ENCODE measurements at regions not wholly inside any gene's neighbourhood (a gene's known extent, or its start where the extent isn't known, plus 50 kb on each side); places are given as distances from the start of the nearest gene placed in this dataset.

DNA sequence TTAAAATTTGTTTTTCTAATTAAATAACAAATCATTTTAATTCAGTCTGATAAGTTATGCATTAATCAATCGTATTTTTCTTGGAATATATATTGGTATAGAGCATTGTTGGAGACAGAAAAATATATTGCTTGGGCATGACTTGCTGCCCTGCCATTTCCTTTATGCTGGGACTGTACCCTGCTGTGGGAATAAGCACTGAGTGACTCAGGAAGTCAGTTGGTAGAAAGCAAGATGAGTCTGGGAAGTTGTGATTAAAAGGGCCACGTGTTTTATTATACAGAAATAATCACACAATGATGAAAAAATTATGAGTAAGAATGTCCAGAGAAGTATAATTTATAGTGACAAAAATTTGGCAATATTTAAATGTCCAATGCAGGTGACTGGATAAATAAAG is 139.5 kb downstream of the KIF18A start:
- no peak for DNase-seq

DNA sequence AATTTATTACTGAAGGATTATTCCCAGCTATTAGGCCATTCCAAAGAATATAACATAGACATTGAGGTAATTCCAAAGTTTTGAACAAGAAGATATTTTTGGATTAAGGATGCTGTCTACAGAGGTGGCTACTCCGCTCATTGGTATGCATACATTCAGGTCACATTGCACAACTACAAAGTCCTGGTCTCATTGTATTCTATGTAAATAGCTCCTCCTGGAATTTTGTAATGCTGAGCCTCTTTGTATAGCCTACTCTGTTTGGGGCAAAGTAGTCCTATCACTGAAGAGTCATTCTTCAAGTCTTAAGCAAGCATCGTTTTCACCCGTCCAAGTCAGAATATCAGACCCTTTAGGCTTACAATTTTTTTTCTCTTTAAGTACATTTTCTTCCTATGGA is 142.4 kb downstream of the KIF18A start:
- DNase-seq, result no peak

DNA sequence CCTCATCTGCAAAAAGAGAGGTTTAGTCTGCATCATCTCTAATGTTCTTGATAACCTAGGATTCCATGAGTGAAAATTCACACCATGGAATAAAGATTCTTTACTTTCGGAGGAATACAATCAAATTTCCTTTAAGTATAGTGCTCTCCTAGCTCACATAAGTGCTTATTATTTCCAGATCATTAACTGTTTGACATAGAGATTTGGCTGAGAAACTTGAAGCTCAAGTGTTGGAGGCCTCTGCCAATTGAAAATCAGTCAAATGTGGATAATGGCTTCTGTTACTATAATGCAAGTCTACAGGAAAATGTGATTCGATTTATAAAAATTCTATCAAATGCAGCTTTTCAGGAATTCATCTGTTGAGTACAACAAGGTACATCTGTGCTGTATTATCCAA is 144.6 kb downstream of the KIF18A start:
- no peak for DNase-seq

DNA sequence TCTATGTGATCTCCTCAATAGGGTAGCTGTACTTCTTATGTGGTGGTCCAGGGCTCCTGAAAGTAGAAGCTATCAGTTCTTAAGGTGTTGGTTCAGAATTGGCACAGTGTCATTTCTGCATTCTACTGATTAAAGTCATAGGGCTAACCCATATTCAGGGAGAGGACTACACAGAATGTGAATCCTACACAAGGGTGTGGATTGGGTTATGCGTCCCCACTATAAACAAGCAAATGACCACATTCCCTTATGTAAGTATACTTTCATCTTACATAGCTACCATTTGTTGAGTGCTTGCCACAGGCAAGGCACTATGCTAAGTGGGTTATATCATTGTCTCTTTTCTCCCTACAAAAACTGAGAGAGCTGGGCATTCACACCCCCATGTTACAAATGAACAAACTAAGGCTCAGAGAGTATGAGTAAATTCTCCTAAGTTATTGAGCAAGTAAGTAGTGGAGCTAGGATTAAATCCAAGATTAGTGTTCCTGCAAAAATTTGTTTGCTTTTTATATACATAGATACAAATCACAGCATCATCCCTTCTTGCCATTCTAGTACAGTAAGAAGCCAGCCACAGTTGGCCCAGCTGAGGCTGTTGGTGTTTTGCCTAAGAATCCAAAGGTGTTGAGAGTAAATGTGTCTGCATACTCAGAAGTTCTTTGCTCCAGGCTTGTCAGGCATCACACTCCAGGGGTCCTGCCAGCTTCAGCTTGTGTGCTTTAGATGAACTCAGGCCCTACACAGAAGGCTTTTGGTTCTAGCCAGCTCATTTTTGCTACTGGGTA is 157.8 kb downstream of the KIF18A start:
- no peak for DNase-seq

DNA sequence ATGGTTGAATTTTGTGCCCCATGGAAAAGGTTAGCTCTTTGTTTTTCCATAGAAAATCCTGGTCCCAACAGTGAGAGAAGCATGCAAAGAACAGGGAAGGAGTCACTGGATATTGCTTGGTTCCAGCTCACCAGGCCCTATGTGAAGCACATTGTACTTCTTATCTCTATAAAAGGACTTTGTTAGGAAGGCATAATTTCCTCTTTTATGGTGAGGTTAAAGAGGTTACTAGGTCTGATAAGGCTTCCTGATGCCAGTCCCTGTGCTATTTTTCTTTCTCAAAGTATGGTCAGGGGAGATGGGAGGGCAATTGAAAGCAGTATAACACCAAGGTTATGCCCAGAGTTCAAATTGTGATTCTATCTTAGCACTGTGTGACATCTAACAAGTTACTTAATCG is 162.6 kb downstream of the KIF18A start:
- DNase-seq, result no peak

DNA sequence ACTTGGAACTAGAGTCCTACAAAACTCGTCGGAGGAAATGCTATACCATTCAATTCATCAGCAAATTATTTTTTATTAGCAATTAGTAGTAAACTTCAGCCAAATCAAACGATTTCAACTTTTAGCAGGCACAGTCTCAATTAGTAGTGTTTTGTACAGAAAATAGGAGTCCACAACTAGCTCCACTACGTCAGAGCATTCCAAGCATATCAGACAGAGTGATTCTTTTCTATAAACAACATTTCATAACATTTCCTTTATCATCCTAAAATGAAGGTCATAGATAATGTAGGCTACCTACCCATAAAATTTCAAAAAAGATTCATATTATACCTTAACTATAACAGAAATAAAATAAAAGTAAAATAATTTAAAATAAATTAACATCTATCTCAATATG is 169.9 kb downstream of the KIF18A start:
- DNase-seq, result no peak

DNA sequence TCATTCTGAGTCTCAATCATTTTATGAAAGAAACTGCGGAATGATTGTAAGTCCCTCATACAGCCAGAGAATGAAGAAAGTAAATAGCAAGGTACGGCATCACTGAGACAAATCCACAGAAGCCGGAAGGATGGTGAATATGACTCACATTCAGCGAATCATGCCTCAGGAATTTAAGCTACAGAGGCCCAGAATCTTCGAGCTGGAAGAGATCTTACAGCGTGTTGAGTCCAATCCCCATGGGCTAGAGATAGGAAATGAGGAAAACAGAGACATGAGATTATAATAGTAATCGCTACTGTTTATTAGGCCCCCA is 173.2 kb downstream of the KIF18A start:
- DNase-seq, result no peak

DNA sequence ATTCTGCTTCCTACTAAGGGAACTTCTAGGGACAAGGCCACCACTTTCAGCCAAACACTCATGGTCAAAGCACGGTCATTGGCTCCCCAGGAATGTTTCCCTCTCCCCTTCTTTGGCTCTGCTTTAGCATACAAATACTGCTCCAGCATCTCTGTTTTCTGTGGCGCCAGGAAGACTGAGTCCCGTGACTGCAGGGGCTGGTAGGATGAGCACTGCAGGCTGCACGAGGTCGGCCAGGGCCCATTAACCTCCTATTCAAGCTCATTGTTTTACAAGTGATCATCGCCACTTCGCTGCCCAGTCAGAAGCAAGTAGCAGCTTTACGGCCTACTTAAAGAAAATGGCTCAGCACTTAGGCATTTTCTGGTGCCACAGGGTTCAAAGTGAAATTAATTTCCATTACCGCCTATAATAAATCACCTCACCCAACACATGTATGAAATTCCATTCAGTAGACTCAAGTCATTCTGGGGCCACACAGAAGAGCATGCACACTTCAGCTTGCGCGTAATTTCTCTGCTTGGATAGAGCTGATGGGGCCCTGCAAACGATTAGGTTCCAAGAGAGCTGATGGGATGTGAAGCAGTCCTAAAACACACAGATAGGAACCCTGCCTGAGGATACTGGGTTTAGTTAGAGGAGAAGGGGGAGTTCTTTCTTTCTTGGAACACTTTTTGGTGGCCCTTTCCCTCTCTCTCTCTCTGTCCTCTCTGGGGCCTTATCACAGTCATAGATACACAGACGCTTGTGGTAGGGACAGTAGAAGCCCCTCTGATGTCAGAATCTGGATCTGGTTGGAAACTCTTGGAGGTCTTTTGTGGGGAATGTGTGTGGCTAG is 173.7 kb downstream of the KIF18A start:
- DNase-seq, result no peak

DNA sequence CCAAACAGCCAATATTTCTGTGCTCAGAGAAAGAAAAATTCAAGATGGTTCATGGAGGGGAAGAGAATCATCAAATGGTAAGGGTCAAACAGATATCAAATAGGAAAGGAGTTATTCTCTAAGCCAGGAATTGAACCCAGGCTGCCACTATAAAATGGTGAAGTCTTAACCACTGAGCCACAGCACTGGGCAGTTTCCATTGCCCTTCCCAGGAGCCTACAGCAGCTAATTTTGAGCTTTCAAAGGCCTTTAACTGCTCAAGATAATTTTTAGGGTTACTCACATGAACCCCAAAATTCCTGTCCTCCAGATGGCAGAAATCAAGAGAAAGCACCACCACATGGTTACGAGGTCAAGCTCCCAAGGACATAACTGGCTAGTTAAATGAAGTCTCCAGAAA is 176.2 kb downstream of the KIF18A start:
- DNase-seq, result no peak

DNA sequence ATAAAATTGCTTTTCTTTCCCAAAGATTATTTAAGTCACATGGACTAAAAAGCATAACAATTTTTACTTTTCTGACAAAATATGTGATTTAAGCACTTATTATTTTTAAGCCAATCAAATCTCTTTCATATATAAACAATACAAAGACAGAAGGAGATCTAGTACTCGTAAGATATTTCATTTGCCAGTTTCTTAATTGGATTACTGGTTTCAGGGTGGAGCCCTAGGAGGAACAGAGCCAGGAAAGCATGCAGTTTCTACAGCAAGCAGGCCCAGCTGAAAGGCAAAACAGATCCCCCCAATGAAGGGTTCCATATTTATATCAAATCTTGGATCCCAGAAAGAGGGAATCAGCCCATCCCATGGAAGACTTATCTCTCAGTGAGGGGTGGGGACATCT is 177.0 kb downstream of the KIF18A start:
- no peak for DNase-seq

DNA sequence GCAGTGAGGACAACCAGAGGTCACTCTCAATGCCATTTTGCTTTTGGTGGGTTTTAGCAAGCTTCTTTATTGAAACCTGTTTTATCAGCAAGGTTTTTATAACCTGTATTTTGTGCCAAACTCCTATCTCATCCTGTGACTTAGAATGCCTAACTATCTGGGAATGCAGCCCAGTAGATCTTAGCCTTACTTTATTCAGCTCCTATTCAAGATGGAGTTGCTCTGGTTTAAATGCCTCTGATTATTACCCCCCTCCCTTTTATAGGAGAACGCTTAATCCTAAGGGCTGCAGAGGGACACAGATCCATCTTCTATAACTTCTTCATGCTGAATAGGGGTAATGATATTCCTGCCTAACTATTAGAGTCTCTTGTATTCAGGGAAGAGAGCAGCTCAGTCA is 179.1 kb downstream of the KIF18A start:
- DNase-seq, result no peak

DNA sequence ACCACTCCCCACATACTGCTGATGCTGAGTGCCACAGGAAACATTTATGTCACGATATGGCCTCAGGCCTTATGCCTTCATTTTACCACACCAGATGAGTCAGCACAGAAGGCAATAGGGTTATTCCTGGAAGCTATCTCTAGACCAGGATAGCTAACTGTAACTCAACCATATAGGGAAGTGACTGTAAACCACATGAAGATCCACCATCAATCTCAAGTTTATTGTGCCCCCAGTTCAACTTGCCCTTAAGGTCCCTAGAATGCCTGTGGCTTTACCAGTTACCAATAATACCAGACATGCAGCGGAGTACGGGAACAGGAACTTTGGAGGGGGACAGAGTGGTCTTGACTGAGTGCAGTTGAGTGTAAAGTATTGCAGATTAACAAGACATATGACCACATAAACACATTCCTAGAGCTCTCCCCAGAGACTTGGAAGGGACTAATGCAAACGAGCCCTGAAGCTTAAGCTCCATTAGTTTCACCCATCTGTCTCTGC is 180.9 kb downstream of the KIF18A start:
- DNase-seq, result no peak

DNA sequence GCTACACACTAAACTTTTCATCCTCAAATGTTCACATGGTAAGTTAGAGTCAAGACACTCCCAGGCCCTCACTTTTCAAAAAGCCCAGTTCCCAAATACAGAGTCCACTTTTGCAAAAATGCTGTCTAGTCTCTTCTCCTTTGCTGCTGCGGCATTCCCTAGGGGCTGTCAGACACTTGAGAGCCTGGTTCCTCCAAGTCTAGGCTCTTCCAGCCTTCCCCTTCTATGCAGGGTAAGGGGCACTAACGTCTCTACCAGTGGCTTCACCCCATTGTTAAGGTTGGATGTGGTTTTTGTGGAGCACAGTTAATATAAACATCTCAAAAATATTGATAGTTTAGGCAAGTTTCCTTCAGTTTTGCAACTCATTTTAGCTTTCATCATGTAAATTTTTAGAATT is 181.5 kb downstream of the KIF18A start:
- no peak for DNase-seq

DNA sequence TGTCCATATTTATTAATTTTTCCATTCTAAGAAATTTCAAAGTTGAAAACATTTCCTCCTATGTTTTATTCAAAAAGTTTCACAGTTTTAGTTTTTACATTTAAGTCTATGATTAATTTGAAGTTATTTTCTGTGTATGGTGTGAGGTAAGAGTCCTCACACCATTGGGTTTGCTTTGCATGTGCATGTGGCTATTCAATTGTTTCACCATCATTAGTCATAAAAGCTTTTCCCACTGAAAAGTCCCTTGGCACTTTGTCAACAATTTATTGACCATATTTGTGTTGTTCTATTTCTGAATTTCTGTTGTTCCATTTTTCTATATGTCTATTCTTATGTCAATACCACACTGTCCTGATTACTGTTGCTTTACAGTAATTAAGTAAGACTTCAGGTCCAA is 186.5 kb downstream of the KIF18A start:
- DNase-seq, result peak in 1 of 3 donors; percentile 3

DNA sequence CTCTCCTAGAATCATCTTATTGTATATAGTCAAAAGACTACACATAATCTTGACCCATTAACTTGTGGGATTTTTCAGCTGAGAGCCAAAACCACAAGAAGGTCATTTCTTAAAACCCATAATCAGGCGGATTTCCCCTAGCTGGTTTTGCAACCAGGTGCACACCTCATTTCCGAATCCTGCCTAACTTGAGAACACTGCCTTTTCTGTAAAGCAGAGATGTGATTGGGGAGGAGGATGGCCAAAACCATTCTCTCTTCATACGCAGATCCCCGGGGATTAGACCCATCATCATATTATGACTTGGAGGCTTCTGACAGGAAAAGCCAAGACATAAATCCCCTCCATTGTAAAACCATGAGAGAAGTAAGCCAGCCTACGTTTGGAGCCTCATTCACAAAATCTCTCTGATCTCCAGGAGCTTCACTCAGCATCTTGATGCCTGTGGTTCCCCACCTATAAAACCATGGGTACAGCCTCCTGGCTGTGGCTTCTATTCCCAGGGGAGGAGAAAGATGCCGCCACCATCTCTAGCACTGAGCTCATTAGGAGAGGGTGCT is 191.3 kb downstream of the KIF18A start:
- no peak for DNase-seq

DNA sequence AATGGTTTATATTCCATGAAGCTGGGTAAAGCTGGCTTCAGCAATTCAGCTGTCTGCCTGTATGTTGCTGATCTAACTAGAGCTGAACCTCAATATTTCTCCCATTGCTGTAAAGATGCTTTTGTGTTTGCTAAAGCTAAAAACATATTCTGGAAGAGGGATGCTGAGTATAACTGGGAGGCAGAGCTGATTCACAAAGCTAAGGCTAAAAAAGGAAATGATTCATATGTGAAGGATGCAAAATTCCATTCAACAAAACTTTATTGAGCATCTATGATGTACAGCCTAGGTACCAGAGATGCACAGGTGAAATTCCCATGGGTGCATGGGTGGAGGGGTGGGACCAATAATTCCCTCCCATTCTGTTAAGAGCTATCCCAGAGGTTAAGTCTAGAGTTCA is 193.9 kb downstream of the KIF18A start:
- DNase-seq, result no peak

DNA sequence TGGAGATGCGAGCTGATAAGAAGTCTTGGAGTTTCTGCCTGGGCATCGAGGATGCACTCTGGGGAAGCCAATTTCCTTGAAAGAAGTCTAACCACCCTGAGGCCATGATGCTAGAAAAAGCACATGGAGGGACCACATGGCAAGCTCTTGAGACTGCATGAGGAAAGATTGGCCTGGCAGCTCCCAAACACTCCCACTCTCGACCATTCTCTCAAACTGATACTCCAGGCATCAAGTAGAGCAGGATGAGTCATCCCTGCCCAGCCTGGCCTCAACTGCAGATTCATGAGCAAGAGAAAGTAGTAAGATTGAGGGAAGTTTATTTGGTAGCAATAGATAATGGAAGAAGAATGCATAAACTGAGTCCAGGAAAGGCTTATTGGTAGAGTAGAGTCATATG is 194.3 kb downstream of the KIF18A start:
- DNase-seq, result no peak

DNA sequence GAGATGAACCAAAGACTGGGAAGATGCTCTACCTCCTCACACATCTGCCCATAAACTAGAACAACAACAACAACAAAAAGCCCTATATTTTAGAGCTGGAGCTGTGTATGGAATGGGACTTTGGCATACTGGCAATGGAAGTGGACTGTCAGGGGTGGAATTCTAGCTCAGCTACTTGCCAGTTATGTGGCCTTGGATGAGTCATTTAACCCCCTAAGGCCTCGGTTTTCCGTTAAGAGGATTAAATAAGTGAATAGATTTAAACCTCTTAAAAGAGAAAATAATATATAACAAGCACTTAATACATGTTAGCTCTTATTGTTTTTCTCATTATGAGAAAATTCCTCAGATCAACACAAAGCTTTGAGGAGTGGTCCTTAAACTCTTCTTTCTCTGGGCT is 195.0 kb downstream of the KIF18A start:
- DNase-seq, result no peak

DNA sequence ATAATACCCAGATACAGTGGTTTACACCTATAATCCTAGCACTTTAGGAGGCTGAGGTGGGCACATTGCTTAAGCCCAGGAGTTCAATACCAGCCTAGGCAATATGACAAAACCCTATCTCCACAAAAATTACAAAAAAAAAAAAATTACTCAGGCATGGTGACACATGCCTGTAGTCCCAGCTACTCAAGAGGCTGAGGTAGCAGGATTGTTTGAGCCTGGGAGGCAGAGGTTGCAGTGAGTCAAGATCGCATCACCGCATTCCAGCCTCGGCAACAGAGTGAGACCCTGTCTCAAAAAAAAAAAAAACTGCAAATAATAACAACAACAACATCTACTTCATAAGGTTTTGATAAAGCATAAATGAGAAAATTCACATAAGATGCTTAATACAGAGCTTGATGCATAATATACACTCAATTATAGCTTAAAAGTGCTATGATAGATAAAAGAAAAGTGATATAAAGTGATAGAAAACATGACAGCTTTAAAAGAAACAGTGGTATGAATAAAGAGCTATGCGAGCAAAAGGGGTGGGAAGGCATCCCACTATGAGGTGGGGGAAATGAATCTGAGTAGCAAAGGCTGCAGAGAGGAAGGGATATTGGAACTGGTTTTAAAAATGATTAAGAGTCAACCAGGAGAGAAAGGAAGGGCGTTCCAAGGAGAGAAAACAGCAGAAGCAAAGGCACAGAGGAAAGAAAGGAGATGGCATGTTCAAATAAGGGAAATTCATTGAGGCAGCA is 197.6 kb downstream of the KIF18A start:
- DNase-seq, result no peak

DNA sequence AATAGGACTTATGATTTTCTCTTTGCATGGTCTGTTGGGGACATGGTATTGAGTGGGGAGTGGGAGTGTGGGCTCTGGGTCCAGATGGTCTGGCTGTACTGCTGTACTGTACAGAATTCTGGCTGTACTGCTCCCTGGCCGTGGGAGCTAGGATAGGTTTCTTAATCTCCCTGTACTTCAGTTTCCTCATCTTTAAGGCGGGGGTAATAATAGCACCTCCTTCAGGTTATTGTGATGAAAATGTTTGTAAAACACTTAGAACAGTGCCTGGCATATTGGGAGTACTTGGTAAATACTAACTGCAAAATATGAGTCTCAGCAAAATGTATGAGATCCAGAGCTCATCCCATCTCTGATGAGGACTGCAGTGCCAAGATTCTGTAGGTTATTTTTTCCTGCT is 198.6 kb downstream of the KIF18A start:
- DNase-seq, result no peak

DNA sequence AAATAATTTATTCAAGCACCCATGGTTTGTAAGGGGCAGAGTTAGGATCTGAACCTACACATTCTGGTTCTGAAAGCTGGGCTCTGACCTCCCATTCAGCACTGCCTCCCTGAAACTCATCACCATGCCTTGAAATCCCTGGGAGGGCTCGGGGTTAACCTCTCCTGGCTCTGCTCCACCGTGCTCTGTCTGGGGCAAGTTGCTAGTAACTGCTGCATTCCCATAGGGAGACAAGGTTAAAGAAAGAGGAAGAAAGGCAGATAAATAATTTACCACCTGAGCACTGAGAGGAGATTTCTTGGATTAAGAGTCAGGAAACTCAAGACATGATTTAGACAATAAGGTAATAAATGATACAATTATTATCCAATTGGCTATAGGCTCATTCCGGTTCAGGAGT is 199.3 kb downstream of the KIF18A start:
- no peak for DNase-seq

DNA sequence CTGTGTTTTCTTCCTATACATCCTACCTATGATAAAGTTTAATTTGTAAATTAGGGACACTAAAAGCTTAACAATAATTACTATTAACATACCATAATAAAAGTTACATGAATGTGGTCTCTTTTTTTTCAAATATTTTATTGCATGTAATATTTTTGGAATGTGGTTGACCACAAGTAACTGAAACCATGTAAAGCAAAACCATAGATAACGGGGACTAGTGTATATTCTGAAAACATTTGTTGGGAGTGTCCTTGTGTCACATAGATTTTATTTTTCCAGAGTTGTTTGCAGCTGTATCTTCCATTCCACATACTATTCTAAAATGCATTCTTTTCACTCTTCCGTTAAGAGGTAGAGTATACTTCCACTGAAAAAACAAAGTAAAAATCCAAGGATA is 200.4 kb downstream of the KIF18A start:
- DNase-seq, result no peak

DNA sequence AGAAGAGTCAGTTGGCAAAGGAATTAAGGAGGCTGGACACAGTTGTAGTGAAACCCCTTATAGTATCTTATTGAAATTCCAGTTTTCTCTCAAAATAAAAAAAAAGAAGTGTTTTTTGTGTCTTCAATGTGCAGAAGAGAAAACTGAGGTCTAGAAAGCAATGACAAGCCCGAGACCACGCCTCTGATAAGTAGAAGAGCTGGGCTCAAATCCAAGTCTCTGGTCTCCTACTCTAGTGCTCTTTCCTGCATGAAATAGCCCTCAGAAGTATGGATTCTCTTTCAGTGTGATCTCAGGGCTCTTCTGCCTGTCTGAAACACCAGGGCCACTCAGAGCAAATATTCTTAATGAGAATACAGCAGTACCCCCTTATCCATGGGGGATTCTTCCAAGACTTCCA is 200.9 kb downstream of the KIF18A start:
- no peak for DNase-seq

All from suppressor macrophage treated with lipopolysaccharide for 1 hour (primary cell).